ENCODE measurements at regions not wholly inside any gene's neighbourhood (a gene's known extent, or its start where the extent isn't known, plus 50 kb on each side); places are given as distances from the start of the nearest gene placed in this dataset.

DNA sequence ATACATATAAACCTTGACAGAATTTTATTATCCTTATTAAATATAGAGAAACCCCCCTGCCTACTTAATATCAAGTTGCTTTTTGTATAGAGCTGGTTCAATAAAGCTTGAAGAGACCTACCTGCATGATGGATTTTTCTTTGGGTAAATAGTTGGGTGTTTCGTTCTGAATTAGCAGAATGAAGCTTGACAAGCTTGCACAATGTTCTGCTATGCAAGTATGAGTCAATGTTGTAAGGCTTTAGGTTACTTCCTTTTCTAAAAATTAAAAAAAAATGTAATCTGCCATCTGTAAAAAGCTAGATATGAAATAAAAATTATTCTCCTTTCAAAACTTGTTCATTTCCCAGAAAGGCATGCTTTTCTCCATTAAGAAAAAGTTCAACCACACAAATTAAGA is 1662.6 kb upstream of the SEL1L start:
- Histone ChIP-seq H3K36me3 (ENCODE audit: insufficient read depth, low read length) (no peaks in the 10 kb centered on the region), H3K27ac (no peak overlapping the region), H3K9me3 (ENCODE audit: low read depth, low read length) (no peaks in the 10 kb centered on the region), H3K4me3 (no peak overlapping the region), H3K9ac (ENCODE audit: insufficient read length) (no peak overlapping the region)
- DNase-seq (ENCODE audit: low read depth, low spot score) = no peak
- TF ChIP-seq EZH2 (IDR thresholded peaks at IDR 0.05) = no peak
- no peak for TF ChIP-seq POLR2AphosphoS5 (IDR thresholded peaks at IDR 0.05; ENCODE audit: borderline replicate concordance, low read depth, low read length)
- TF ChIP-seq FOXP2 (optimal IDR thresholded peaks at IDR 0.05; ENCODE audit: control extremely low read depth, extremely low read length, insufficient read depth) = no peak

- H3K9me3 ChIP-seq (ENCODE audit: low read depth, low read length) = no peaks in the 10 kb centered on the region
- TF ChIP-seq FOXP2 (optimal IDR thresholded peaks at IDR 0.05; ENCODE audit: control extremely low read depth, extremely low read length, insufficient read depth) (no peak), EZH2 (IDR thresholded peaks at IDR 0.05) (no peak), POLR2AphosphoS5 (IDR thresholded peaks at IDR 0.05; ENCODE audit: borderline replicate concordance, low read depth, low read length) (no peak)
- H3K27ac ChIP-seq = no peak overlapping the region
- H3K36me3 ChIP-seq (ENCODE audit: insufficient read depth, low read length) = no peaks in the 10 kb centered on the region
- H3K4me3 ChIP-seq = no peak overlapping the region
- no peak for DNase-seq (ENCODE audit: low read depth, low spot score)
- no peak overlapping the region for H3K9ac ChIP-seq (ENCODE audit: insufficient read length)
These were observed 1663.6 kb upstream of the SEL1L start for GRCh38 chr14:83197271-83197670.

DNA sequence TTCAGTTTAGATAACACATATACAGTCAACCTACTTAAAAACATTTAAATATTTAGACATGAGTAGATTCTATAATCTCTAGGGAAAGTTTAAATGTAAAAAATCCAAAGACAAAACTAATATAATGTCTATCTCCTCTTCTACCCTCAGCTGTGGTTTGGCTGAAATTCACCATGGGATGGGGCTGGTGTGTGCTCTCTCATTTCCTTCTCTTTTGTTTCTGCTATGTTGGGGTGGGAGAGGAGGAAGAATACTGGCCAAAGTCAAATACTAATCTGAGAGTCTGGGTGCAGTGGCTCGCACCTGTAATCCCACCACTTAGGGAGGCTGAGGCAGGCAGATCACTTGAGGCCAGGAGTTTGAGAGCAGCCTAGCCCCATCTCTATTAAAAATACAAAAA is 1673.9 kb upstream of the SEL1L start:
- DNase-seq (ENCODE audit: low read depth, low spot score) = no peak
- Histone ChIP-seq H3K27ac (no peak overlapping the region), H3K9me3 (ENCODE audit: low read depth, low read length) (no peaks in the 10 kb centered on the region)

DNA sequence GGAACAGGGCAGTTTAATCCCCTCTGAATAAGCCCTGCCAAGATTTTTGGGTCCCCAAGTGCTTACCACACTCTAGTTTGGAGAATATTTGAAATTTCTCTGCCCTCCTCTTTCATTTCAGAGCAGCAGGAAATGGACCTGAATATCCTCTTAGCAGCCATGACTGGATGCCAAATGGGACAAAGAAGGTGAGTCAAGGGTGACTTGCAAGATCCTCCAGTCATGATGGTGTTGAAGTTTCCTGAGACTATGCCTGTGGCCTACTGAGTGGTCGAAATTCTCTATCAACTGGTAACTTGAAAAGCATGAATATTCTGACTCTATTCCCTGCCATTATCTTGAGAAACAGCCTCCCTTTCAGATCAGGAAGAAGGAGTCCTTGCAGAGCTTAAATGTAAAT is 1674.7 kb upstream of the SEL1L start:
- no peak for TF ChIP-seq EZH2 (IDR thresholded peaks at IDR 0.05)
- TF ChIP-seq FOXP2 (optimal IDR thresholded peaks at IDR 0.05; ENCODE audit: control extremely low read depth, extremely low read length, insufficient read depth) = no peak
- TF ChIP-seq POLR2AphosphoS5 (IDR thresholded peaks at IDR 0.05; ENCODE audit: borderline replicate concordance, low read depth, low read length) = no peak
- Histone ChIP-seq H3K27ac (no peak overlapping the region), H3K4me3 (no peak overlapping the region), H3K9me3 (ENCODE audit: low read depth, low read length) (no peaks in the 10 kb centered on the region), H3K9ac (ENCODE audit: insufficient read length) (no peak overlapping the region), H3K36me3 (ENCODE audit: insufficient read depth, low read length) (no peaks in the 10 kb centered on the region)
- DNase-seq (ENCODE audit: low read depth, low spot score) = no peak

More for the DNA sequence above, 1673.9 kb upstream of the SEL1L start:
- Histone ChIP-seq H3K4me3 (no peak overlapping the region), H3K9ac (ENCODE audit: insufficient read length) (no peak overlapping the region), H3K36me3 (ENCODE audit: insufficient read depth, low read length) (no peaks in the 10 kb centered on the region)
- TF ChIP-seq EZH2 (IDR thresholded peaks at IDR 0.05) (no peak), FOXP2 (optimal IDR thresholded peaks at IDR 0.05; ENCODE audit: control extremely low read depth, extremely low read length, insufficient read depth) (no peak), POLR2AphosphoS5 (IDR thresholded peaks at IDR 0.05; ENCODE audit: borderline replicate concordance, low read depth, low read length) (no peak)

DNA sequence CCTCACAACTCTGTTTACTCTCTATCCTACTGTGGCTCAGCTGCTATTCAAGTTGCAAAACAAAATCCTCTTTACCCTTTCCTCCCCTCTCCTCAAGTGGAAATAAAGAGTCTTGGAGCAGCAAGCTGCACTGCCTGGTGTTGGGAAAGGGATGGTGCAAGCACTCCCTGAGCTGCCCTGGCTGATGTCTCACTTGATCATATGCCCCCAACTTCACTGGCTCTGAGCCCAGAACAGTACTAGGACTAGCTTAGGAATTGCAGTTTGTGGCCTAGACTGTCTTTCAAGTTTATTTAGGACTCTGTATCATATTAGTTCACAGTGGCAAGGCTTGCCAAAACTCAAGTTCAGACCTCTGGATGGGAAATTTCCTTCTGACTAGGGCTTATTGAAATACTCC is 1683.8 kb upstream of the SEL1L start:
- TF ChIP-seq POLR2AphosphoS5 (IDR thresholded peaks at IDR 0.05; ENCODE audit: borderline replicate concordance, low read depth, low read length) (no peak), FOXP2 (optimal IDR thresholded peaks at IDR 0.05; ENCODE audit: control extremely low read depth, extremely low read length, insufficient read depth) (no peak), EZH2 (IDR thresholded peaks at IDR 0.05) (no peak)
- no peak overlapping the region for H3K4me3 ChIP-seq
- H3K9ac ChIP-seq (ENCODE audit: insufficient read length) = no peak overlapping the region
- H3K9me3 ChIP-seq (ENCODE audit: low read depth, low read length) = no peaks in the 10 kb centered on the region
- no peak overlapping the region for H3K27ac ChIP-seq
- DNase-seq (ENCODE audit: low read depth, low spot score) = no peak
- no peaks in the 10 kb centered on the region for H3K36me3 ChIP-seq (ENCODE audit: insufficient read depth, low read length)

DNA sequence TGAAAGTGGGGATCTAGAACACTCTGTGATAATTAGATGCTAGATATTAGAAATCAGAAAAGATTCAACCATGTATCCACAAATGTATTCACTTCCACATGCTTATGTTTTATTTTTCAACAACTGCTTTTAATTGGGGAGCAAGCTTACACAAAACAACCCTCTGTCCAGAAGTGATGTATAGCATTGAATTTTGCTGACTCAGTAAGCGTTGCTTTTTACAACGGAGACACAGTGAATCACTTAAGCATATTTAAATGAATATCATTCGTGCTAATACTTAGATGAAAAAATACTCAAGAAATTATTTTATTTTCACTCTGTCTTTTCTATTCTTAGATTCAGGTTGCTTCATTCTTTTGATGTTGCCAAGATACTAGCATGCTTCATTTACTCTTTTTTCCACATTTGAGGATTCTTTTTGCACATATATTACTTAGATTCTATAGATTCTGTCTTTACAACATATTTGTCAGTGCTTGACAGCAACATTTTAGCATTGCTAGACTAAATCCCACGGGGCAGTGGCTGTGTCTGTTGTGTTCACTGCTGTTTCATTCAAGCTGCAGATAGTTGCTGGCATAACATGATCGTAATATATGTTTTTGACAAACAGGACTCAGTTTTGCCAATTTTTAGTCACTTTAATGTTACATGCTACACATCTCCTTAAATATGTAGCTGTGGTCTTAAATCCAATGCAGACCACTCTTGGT is 1714.4 kb upstream of the SEL1L start:
- H3K36me3 ChIP-seq (ENCODE audit: insufficient read depth, low read length) = no peaks in the 10 kb centered on the region
- no peaks in the 10 kb centered on the region for H3K9me3 ChIP-seq (ENCODE audit: low read depth, low read length)
- H3K9ac ChIP-seq (ENCODE audit: insufficient read length) = peak overlapping the region; percentile 50
- peak overlapping the region; percentile 58 for H3K4me3 ChIP-seq
- DNase-seq (ENCODE audit: low read depth, low spot score) = no peak
- H3K27ac ChIP-seq = peak overlapping the region; percentile 65
- TF ChIP-seq EZH2 (IDR thresholded peaks at IDR 0.05) = no peak
- no peak for TF ChIP-seq FOXP2 (optimal IDR thresholded peaks at IDR 0.05; ENCODE audit: control extremely low read depth, extremely low read length, insufficient read depth)
- TF ChIP-seq POLR2AphosphoS5 (IDR thresholded peaks at IDR 0.05; ENCODE audit: borderline replicate concordance, low read depth, low read length) = no peak; the same call in 1 of the 2 replicates

DNA sequence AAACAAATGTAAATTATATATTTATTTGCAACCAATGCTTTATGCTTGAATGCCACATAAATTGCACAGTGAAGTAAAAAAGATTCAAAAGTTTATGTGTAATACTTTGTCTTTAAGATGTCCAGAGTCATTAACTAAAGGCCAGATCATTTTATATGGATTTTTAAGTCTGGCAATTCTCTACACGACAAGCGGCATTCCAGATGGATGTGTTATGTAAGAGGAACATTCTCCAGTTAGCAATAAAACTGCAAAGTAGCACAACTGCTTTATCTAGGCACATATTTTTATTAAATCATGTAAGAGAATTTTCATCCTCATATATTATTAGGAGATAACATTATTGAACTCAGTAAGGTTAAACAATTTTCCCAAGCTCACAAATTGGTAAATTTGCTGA is 1717.7 kb upstream of the SEL1L start:
- DNase-seq (ENCODE audit: low read depth, low spot score) = no peak

GRCh38 chr14:83253870-83254269 is 1720.2 kb upstream of the SEL1L start:
- H3K9ac ChIP-seq (ENCODE audit: insufficient read length) = no peak overlapping the region
- TF ChIP-seq POLR2AphosphoS5 (IDR thresholded peaks at IDR 0.05; ENCODE audit: borderline replicate concordance, low read depth, low read length) (no peak), EZH2 (IDR thresholded peaks at IDR 0.05) (no peak), FOXP2 (optimal IDR thresholded peaks at IDR 0.05; ENCODE audit: control extremely low read depth, extremely low read length, insufficient read depth) (no peak)
- no peak overlapping the region for H3K4me3 ChIP-seq
- H3K9me3 ChIP-seq (ENCODE audit: low read depth, low read length) = no peaks in the 10 kb centered on the region
- no peak overlapping the region for H3K27ac ChIP-seq
- DNase-seq (ENCODE audit: low read depth, low spot score) = no peak
- H3K36me3 ChIP-seq (ENCODE audit: insufficient read depth, low read length) = no peaks in the 10 kb centered on the region

More for the DNA sequence above, 1717.7 kb upstream of the SEL1L start:
- H3K36me3 ChIP-seq (ENCODE audit: insufficient read depth, low read length) = no peaks in the 10 kb centered on the region
- H3K27ac ChIP-seq = peak overlapping the region; percentile 35
- TF ChIP-seq POLR2AphosphoS5 (IDR thresholded peaks at IDR 0.05; ENCODE audit: borderline replicate concordance, low read depth, low read length) (no peak), FOXP2 (optimal IDR thresholded peaks at IDR 0.05; ENCODE audit: control extremely low read depth, extremely low read length, insufficient read depth) (no peak), EZH2 (IDR thresholded peaks at IDR 0.05) (no peak)
- no peak overlapping the region for H3K9ac ChIP-seq (ENCODE audit: insufficient read length)
- H3K4me3 ChIP-seq = no peak overlapping the region
- H3K9me3 ChIP-seq (ENCODE audit: low read depth, low read length) = no peaks in the 10 kb centered on the region
